Omental fat pad (tissue), 3 donors: ENCODE measurements at regions not wholly inside any gene's neighbourhood (a gene's known extent, or its start where the extent isn't known, plus 50 kb on each side); places are given as distances from the start of the nearest gene placed in this dataset.
A peak's percentile ranks its signal among the peaks of the same experiment; 100 is the strongest.

Experiments used
- ATAC-seq: fragments of 150-250 bp; one replicate; pipeline ENCODE4 v1.9.1; 2016; ENCODE audit warnings: mild to moderate bottlenecking, moderate library complexity; ENCODE audit not compliant: low FRiP score
- DNase-seq: peaks from one replicate; pipeline ENCODE4 v3.0.0-alpha.2; 2019; ENCODE audit warnings: low spot score
- CTCF ChIP-seq, 3 donors: fragments of 450-650 bp; IDR thresholded peaks; one replicate each; pipeline ENCODE4 v1.5.1; 2016 to 2017; ENCODE audit warnings: antibody characterized with exemption in 3 of 3, mild to moderate bottlenecking in 3 of 3, moderate library complexity in 2 of 3

- ATAC-seq = no peak
- TF ChIP-seq CTCF (IDR thresholded peaks at IDR 0.05) = no peak
- no peak for DNase-seq
Observed at GRCh38 chr4:123976819-123977218, 580.2 kb downstream of the SPRY1 start.

- TF ChIP-seq CTCF (IDR thresholded peaks at IDR 0.05) = no peak
Observed at GRCh38 chr4:123977641-123978081, 581.1 kb downstream of the SPRY1 start.

GRCh38 chr4:123978637-123979036 is 582.0 kb downstream of the SPRY1 start:
- DNase-seq (no peak), ATAC-seq (no peak)
- no peak for TF ChIP-seq CTCF (IDR thresholded peaks at IDR 0.05)

More at GRCh38 chr4:123977641-123978081, 581.1 kb downstream of the SPRY1 start:
- DNase-seq = no peak
- no peak for ATAC-seq

GRCh38 chr4:123980736-123981300 is 584.2 kb downstream of the SPRY1 start:
- ATAC-seq = no peak
- TF ChIP-seq CTCF (IDR thresholded peaks at IDR 0.05) = no peak
- no peak for DNase-seq

- no peak for TF ChIP-seq CTCF (IDR thresholded peaks at IDR 0.05)
- ATAC-seq (no peak), DNase-seq (no peak)
Observed at GRCh38 chr4:123984886-123985285, 588.3 kb downstream of the SPRY1 start.

GRCh38 chr4:123986268-123986798 is 589.7 kb downstream of the SPRY1 start:
- DNase-seq = no peak
- peak; percentile 59 for ATAC-seq
- no peak for TF ChIP-seq CTCF (IDR thresholded peaks at IDR 0.05)

GRCh38 chr4:123987408-123987807 is 590.8 kb downstream of the SPRY1 start:
- no peak for ATAC-seq
- no peak for TF ChIP-seq CTCF (IDR thresholded peaks at IDR 0.05)

More at GRCh38 chr4:123987408-123987807, 590.8 kb downstream of the SPRY1 start:
- DNase-seq = no peak
